Activated T-cell treated with anti-CD3 and anti-CD28 coated beads, Interleukin-2, amount 50 U/mL, for 4 hours (primary cell): ENCODE measurements at regions not wholly inside any gene's neighbourhood (a gene's known extent, or its start where the extent isn't known, plus 50 kb on each side); places are given as distances from the start of the nearest gene placed in this dataset.
"Not testable (repeated sequence)": the region's sequence is repeated elsewhere in the genome, so short reads cannot be mapped to it uniquely, and the experiment has no call there.

Experiments used
- ATAC-seq, 2 donors: fragments of 200-7000 bp; cut with Tn5 transposase; one replicate each; pipeline ENCODE4 v1.10.0; 2021
- DNase-seq: peaks from one replicate; pipeline ENCODE4 v3.0.0-alpha.2; 2020
- H3K27me3 Mint-ChIP-seq: one replicate; pipeline ENCODE4 v1.8.0; 2021; ENCODE audit warnings: low read depth, mixed read lengths
- H3K36me3 Mint-ChIP-seq: one replicate; pipeline ENCODE4 v1.8.0; 2022; ENCODE audit warnings: mixed read lengths; ENCODE audit not compliant: insufficient read depth
- H3K4me1 Mint-ChIP-seq: one replicate; pipeline ENCODE4 v1.8.0; 2021; ENCODE audit warnings: low read depth, mixed read lengths
- H3K4me3 Mint-ChIP-seq: one replicate; pipeline ENCODE4 v1.8.0; 2021; ENCODE audit warnings: mild to moderate bottlenecking, moderate library complexity, mixed read lengths
- H3K9me3 Mint-ChIP-seq: one replicate; pipeline ENCODE4 v1.8.0; 2021; ENCODE audit warnings: mixed read lengths

DNA sequence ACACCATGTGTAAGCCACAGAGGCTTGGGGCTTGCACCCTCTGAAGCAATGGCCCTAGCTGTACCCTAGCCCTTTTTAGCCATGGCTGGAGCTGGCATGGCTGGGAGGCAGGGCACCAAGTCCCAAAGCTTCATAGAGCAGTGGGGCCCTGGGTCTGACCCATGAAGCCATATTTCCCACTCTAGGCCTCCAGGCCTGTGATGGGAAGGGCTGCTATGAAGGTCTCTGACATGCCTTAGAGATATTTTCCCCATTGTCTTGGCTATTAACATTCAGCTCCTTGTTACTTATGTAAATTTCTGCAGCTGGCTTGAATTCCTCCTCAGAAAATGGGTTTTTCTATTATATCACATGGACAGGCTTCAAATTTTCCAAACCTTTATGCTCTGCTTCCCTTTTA, 68.8 kb upstream of the PPP1R12A start:
- H3K9me3 Mint-ChIP-seq, H3K27me3 Mint-ChIP-seq, H3K4me3 Mint-ChIP-seq, DNase-seq, H3K36me3 Mint-ChIP-seq, ATAC-seq, H3K4me1 Mint-ChIP-seq: not testable (repeated sequence)

GRCh38 chr12:80001562-80001961, 66.7 kb upstream of the PPP1R12A start:
- no peaks in the 10 kb centered on the region for H3K9me3 Mint-ChIP-seq
- H3K27me3 Mint-ChIP-seq: no peaks in the 10 kb centered on the region
- DNase-seq (no peak), ATAC-seq (no peak)
- H3K4me1 Mint-ChIP-seq: no peaks in the 10 kb centered on the region
- no peak overlapping the region for H3K4me3 Mint-ChIP-seq
- no peaks in the 10 kb centered on the region for H3K36me3 Mint-ChIP-seq

DNA sequence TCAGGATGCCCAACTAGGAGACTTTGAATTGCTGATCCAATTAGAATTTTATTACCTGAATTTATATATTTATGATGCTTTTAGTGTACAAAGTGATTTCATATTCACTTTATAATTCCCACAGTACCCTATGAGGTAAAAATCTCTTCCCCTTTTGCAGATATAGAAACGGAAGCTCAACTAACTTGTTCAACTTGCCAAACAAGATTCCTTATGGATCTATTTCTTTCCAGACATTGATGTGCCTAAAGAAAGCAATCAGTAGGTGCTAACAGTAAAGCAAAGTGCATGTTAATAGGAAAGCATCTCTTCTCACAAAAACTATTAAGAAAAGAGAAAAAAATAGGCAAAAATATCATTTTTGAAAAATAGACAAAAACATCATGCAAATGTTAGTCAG, 65.9 kb upstream of the PPP1R12A start:
- ATAC-seq (no peak), DNase-seq (no peak)
- Mint-ChIP-seq H3K27me3 (no peaks in the 10 kb centered on the region), H3K36me3 (no peaks in the 10 kb centered on the region), H3K9me3 (no peaks in the 10 kb centered on the region), H3K4me1 (no peaks in the 10 kb centered on the region), H3K4me3 (no peak overlapping the region)

DNA sequence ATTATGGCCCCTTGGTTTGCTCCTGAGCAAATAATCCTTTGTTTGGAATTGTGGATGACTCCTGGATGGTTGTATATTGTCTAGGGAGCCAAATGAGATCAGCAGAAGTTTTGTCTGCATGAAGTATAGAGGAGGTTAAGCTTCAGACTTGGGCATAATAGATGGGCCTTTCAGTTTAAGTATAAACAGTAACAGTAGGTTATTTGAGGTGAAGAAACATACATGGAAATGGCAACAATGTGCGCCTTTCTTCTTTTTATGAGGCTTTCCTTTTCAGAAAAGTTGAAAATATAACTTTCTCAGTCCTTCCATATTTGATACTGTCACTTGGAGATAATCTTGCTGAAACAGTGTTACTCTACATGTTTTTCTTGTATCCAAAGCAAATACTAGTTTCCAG, 63.7 kb upstream of the PPP1R12A start:
- ATAC-seq (no peak), DNase-seq (no peak)
- Mint-ChIP-seq H3K27me3 (peaks cover 1% of the 10 kb centered on the region), H3K4me3 (no peak overlapping the region), H3K9me3 (no peaks in the 10 kb centered on the region), H3K4me1 (no peaks in the 10 kb centered on the region), H3K36me3 (no peaks in the 10 kb centered on the region)

- H3K4me3 Mint-ChIP-seq: no peak overlapping the region
- ATAC-seq: no peak
- no peaks in the 10 kb centered on the region for H3K4me1 Mint-ChIP-seq
- no peaks in the 10 kb centered on the region for H3K36me3 Mint-ChIP-seq
- H3K27me3 Mint-ChIP-seq: peaks cover 1% of the 10 kb centered on the region
- no peaks in the 10 kb centered on the region for H3K9me3 Mint-ChIP-seq
- no peak for DNase-seq
These were observed 62.3 kb upstream of the PPP1R12A start for GRCh38 chr12:79997096-79997791.

GRCh38 chr12:79995385-79996084, 60.6 kb upstream of the PPP1R12A start:
- not testable (repeated sequence) for DNase-seq, H3K4me1 Mint-ChIP-seq, H3K9me3 Mint-ChIP-seq, H3K36me3 Mint-ChIP-seq, ATAC-seq, H3K4me3 Mint-ChIP-seq, H3K27me3 Mint-ChIP-seq

DNA sequence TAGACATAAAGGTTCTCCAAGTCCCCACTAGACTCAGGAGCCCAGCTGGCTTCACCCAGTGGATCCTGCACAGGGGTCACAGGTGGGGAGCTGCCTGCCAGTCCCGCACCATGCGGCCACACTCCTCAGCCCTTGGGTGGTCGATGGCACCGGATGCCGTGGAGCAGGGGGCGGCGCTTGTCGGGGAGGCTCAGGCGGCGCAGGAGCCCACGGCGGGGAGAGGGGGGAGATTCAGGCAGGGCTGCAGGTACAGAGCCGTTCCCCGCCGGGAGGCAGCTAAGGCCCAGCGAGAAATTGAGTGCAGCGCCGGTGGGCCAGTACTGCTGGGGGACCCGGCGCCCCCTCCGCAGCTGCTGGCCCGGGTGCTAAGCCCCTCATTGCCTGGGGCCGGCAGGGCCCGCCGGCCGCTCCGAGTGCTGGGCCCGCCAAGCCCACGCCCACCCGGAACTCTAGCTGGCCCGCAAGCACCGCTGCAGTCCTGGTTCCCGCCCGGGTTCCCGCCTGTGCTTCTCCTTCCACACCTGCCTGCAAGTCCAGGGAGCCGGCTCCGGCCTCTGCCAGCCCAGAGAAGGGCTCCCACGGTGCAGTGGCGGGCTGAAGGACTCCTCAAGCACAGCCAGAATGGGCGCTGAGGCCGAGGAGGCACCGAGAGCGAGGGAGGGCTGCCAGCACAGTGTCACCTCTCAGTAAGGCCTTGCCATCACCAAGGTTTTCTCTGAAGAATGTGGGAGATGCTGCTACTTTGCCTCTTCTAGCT, 58.4 kb upstream of the PPP1R12A start:
- no peaks in the 10 kb centered on the region for H3K4me1 Mint-ChIP-seq
- DNase-seq (no peak), ATAC-seq (no peak)
- no peaks in the 10 kb centered on the region for H3K36me3 Mint-ChIP-seq
- no peaks in the 10 kb centered on the region for H3K9me3 Mint-ChIP-seq
- no peak overlapping the region for H3K4me3 Mint-ChIP-seq
- H3K27me3 Mint-ChIP-seq: peaks cover 1% of the 10 kb centered on the region

- Mint-ChIP-seq H3K27me3 (peaks cover 4% of the 10 kb centered on the region), H3K4me3 (no peak overlapping the region)
These were observed 56.7 kb upstream of the PPP1R12A start for GRCh38 chr12:79991586-79991985.

DNA sequence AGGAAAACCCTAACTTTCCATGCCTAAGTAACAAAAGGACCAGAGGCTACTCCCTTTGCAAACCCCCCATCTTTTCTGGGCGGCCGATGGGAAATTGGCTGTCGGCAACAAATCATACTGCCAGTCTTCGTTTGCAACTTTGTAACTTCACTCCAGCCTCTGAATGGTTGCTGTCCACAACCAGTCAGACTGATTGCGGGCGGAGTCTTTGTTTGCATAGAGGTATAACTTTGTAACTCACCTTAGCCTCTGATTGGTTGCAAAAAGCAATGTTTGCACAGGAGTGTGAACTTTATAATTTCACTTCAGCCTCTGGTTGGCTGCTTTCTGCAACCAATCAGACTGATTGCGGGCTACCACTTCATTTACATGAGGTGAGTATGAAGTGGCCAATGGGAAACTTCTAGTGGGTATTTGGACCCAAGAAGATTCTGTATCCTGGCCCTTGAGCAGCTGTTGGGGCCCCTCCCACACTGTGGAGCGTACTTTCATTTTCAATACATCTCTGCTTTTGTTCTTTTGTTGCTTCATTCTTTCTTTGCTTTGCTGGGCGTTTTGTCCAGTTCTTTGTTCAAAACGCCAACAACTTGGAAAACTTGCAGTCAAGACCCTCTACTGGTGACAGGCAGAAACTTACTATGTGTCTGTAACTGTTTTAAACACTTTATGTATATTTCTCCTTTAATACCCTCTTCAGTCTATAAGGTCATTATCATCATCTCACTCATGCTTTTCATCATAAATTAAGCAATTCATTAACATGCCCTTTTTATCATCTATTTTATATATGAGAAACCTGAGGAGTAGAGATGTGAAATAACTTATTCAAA, 55.8 kb upstream of the PPP1R12A start:
- not testable (repeated sequence) for H3K4me1 Mint-ChIP-seq, H3K27me3 Mint-ChIP-seq, H3K9me3 Mint-ChIP-seq, ATAC-seq, DNase-seq, H3K4me3 Mint-ChIP-seq, H3K36me3 Mint-ChIP-seq

More at GRCh38 chr12:79991586-79991985, 56.7 kb upstream of the PPP1R12A start:
- no peaks in the 10 kb centered on the region for H3K9me3 Mint-ChIP-seq
- DNase-seq: no peak
- H3K36me3 Mint-ChIP-seq: no peaks in the 10 kb centered on the region
- no peaks in the 10 kb centered on the region for H3K4me1 Mint-ChIP-seq
- no peak for ATAC-seq

GRCh38 chr12:79988368-79988767, 53.5 kb upstream of the PPP1R12A start:
- H3K4me3 Mint-ChIP-seq: no peak overlapping the region
- H3K4me1 Mint-ChIP-seq: no peaks in the 10 kb centered on the region
- DNase-seq: no peak
- H3K36me3 Mint-ChIP-seq: no peaks in the 10 kb centered on the region
- no peaks in the 10 kb centered on the region for H3K9me3 Mint-ChIP-seq
- H3K27me3 Mint-ChIP-seq: peaks cover 10% of the 10 kb centered on the region
- no peak for ATAC-seq

GRCh38 chr12:79987731-79988130, 52.8 kb upstream of the PPP1R12A start:
- H3K27me3 Mint-ChIP-seq: peaks cover 13% of the 10 kb centered on the region
- H3K4me1 Mint-ChIP-seq: no peaks in the 10 kb centered on the region
- no peak for ATAC-seq
- no peaks in the 10 kb centered on the region for H3K36me3 Mint-ChIP-seq
- H3K9me3 Mint-ChIP-seq: no peaks in the 10 kb centered on the region
- DNase-seq: no peak
- H3K4me3 Mint-ChIP-seq: no peak overlapping the region
